HL-60 (cell line): ENCODE measurements at regions not wholly inside any gene's neighbourhood (a gene's known extent, or its start where the extent isn't known, plus 50 kb on each side); places are given as distances from the start of the nearest gene placed in this dataset.

Experiments
- DNase-seq, 2 experiments: peaks; one replicate each; pipeline ENCODE4 v3.0.0-alpha.2; 2010 to 2020; ENCODE audit warnings: low read depth in 1 of 2, low spot score in 1 of 2
- H3K27ac ChIP-seq: fragments of 250-450 bp; sonication (Bioruptor Pico); replicated peaks from 2 replicates; pipeline ENCODE4 v1.5.1; 2020; ENCODE audit warnings: mild to moderate bottlenecking, moderate library complexity
- H3K27me3 ChIP-seq: fragments of 250-450 bp; sonication (Bioruptor Pico); 2 replicates; pipeline ENCODE4 v1.5.1; 2021; ENCODE audit warnings: mild to moderate bottlenecking, moderate library complexity; ENCODE audit not compliant: insufficient read depth, poor library complexity, severe bottlenecking
- H3K4me3 ChIP-seq: replicated peaks from 2 replicates; pipeline ENCODE4 v1.5.1; 2011; ENCODE audit warnings: mild to moderate bottlenecking, control low read depth, low read length; ENCODE audit not compliant: insufficient read depth
- GABPA ChIP-seq: IDR thresholded peaks from 2 replicates; pipeline ENCODE4 v1.6.1; 2012; ENCODE audit warnings: low read depth
- POLR2AphosphoS5 ChIP-seq: IDR thresholded peaks from 2 replicates; pipeline ENCODE4 v1.6.1; 2012; ENCODE audit warnings: low read depth
- SPI1 ChIP-seq: IDR thresholded peaks from 2 replicates; pipeline ENCODE4 v1.6.1; 2012; ENCODE audit warnings: low read depth, mild to moderate bottlenecking, borderline replicate concordance
- TF ChIP-seq, protein P1 (sequence below): IDR thresholded peaks from one replicate; pipeline ENCODE4 v1.5.1; 2011; ENCODE audit warnings: low read length, control low read depth, inconsistent platforms; ENCODE audit not compliant: insufficient read depth
- TF ChIP-seq, protein P2 (sequence below): IDR thresholded peaks from 2 replicates; pipeline ENCODE4 v1.6.1; 2012; ENCODE audit warnings: low read depth; ENCODE audit not compliant: insufficient replicate concordance

DNA sequence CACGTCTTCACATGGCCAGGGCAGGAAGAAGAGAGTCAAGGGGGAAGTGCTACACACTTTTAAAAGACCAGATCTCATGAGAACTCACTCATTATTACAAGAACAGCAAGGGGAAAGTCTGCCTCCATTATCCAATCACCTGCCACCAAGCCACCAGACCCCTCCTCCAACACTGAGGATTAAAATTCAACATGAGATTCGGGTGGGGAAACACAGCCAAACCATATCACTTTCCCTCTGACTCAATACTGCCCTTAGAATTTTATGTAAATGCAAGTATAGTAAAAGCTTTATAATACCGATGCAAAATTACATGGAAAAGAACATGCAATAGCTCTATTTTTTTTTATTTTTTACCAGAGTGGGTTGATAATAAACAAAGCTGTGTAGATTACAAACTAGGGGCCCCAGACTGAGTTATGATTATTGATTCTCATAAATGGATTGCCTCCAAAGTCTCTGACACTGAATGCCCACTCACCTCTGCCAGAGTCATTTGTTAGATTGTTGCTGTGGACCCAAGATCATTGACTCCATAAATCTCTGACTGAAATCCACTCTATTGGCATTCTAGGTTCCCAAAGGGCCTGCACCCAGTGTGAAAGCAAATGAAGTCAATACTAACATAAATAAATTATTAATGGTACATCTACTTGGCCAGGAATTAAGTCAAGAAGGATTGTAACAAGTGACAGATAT is 184.8 kb upstream of the FUT9 start:
- DNase-seq, result no peak
- no peak overlapping the region for H3K4me3 ChIP-seq
- H3K27me3 ChIP-seq, result no peaks in the 10 kb centered on the region
- H3K27ac ChIP-seq, result no peak overlapping the region
- TF ChIP-seq, protein P1, sequence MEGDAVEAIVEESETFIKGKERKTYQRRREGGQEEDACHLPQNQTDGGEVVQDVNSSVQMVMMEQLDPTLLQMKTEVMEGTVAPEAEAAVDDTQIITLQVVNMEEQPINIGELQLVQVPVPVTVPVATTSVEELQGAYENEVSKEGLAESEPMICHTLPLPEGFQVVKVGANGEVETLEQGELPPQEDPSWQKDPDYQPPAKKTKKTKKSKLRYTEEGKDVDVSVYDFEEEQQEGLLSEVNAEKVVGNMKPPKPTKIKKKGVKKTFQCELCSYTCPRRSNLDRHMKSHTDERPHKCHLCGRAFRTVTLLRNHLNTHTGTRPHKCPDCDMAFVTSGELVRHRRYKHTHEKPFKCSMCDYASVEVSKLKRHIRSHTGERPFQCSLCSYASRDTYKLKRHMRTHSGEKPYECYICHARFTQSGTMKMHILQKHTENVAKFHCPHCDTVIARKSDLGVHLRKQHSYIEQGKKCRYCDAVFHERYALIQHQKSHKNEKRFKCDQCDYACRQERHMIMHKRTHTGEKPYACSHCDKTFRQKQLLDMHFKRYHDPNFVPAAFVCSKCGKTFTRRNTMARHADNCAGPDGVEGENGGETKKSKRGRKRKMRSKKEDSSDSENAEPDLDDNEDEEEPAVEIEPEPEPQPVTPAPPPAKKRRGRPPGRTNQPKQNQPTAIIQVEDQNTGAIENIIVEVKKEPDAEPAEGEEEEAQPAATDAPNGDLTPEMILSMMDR, result no peak
- TF ChIP-seq SPI1 (no peak), GABPA (no peak), POLR2AphosphoS5 (no peak)
- TF ChIP-seq, protein P2, sequence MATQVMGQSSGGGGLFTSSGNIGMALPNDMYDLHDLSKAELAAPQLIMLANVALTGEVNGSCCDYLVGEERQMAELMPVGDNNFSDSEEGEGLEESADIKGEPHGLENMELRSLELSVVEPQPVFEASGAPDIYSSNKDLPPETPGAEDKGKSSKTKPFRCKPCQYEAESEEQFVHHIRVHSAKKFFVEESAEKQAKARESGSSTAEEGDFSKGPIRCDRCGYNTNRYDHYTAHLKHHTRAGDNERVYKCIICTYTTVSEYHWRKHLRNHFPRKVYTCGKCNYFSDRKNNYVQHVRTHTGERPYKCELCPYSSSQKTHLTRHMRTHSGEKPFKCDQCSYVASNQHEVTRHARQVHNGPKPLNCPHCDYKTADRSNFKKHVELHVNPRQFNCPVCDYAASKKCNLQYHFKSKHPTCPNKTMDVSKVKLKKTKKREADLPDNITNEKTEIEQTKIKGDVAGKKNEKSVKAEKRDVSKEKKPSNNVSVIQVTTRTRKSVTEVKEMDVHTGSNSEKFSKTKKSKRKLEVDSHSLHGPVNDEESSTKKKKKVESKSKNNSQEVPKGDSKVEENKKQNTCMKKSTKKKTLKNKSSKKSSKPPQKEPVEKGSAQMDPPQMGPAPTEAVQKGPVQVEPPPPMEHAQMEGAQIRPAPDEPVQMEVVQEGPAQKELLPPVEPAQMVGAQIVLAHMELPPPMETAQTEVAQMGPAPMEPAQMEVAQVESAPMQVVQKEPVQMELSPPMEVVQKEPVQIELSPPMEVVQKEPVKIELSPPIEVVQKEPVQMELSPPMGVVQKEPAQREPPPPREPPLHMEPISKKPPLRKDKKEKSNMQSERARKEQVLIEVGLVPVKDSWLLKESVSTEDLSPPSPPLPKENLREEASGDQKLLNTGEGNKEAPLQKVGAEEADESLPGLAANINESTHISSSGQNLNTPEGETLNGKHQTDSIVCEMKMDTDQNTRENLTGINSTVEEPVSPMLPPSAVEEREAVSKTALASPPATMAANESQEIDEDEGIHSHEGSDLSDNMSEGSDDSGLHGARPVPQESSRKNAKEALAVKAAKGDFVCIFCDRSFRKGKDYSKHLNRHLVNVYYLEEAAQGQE, result no peak

DNA sequence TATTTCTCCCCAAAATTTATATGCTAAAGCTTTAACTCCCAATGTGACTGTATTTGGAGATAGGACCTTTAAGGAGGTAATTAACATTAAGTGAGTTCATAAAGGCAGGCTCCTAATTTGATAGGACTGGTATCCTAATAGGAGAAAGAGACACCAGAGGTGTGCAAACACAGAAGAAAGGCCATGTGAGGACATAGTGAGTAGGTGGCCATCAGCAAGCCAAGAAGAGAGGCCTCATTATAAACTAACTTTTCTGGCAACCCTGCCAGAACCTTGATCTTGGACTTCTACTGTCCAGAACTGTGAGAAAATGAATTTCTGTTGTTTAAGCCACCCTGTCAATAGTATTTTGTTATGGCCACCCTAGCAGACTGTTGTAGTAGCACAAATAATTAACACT is 177.9 kb upstream of the FUT9 start:
- TF ChIP-seq, protein P2, result no peak
- TF ChIP-seq POLR2AphosphoS5 (no peak), GABPA (no peak), SPI1 (no peak)
- TF ChIP-seq, protein P1, result no peak
- no peak for DNase-seq
- Histone ChIP-seq H3K4me3 (no peak overlapping the region), H3K27ac (no peak overlapping the region), H3K27me3 (no peaks in the 10 kb centered on the region)

DNA sequence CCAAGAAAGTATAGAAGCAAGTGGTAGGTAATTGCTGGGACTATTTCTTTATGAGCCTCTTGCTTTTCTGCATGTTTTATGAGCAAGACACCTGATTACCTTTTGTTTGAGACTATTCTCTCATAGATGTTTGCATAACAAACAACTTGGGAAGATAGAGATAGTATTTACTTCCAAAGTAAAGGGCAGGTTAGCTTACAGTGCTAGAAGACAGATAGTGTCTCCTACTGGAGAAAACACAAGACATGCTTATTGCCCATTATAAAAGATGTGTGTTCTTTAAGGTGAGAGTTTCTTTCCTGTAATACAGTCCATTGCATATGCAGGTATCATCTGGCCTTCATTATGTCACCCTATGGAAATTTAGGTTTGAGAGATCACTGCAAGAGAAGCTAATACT is 174.2 kb upstream of the FUT9 start:
- no peak for DNase-seq
- Histone ChIP-seq H3K4me3 (no peak overlapping the region), H3K27me3 (no peaks in the 10 kb centered on the region), H3K27ac (no peak overlapping the region)
- TF ChIP-seq SPI1 (no peak), GABPA (no peak), POLR2AphosphoS5 (no peak)
- TF ChIP-seq, protein P2, result no peak
- TF ChIP-seq, protein P1, result no peak
